ENCODE measurements at regions not wholly inside any gene's neighbourhood (a gene's known extent, or its start where the extent isn't known, plus 50 kb on each side); places are given as distances from the start of the nearest gene placed in this dataset.

DNA sequence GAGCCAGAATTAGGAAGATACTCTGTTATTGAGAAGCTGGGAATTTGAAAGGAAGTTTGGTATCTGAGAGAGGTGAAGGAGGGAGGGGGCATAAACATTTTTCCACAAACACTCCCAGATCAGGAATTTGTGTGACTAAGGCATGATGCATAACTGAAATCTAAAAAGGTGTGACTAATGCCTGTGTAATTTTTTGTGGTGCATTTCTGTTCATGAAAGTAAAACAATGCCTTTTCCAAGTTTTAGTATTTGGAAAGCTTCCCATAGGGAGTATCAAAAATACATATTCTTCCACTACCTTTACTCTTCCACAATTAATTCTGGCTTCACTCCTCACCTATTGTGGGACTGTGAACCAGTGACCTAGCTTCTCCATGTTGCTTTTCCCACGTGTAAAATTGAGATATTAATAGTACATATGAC is 56.4 kb upstream of the CAV2 start:
- Histone ChIP-seq H3K9me3 (no peaks in the 10 kb centered on the region), H3K27ac (no peak overlapping the region), H3K4me1 (peaks cover 7% of the 10 kb centered on the region), H3K36me3 (ENCODE audit: insufficient read depth in 1 of 2, low read depth in 1 of 2) (no peaks in the 10 kb centered on the region), H3K27me3 (ENCODE audit: insufficient read depth in 3 of 3, low read length in 2 of 3) (no peaks in the 10 kb centered on the region), H3K4me3 (no peak overlapping the region)
- TF ChIP-seq, protein P1, sequence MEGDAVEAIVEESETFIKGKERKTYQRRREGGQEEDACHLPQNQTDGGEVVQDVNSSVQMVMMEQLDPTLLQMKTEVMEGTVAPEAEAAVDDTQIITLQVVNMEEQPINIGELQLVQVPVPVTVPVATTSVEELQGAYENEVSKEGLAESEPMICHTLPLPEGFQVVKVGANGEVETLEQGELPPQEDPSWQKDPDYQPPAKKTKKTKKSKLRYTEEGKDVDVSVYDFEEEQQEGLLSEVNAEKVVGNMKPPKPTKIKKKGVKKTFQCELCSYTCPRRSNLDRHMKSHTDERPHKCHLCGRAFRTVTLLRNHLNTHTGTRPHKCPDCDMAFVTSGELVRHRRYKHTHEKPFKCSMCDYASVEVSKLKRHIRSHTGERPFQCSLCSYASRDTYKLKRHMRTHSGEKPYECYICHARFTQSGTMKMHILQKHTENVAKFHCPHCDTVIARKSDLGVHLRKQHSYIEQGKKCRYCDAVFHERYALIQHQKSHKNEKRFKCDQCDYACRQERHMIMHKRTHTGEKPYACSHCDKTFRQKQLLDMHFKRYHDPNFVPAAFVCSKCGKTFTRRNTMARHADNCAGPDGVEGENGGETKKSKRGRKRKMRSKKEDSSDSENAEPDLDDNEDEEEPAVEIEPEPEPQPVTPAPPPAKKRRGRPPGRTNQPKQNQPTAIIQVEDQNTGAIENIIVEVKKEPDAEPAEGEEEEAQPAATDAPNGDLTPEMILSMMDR (IDR thresholded peaks at IDR 0.05) = no peak
- intact Hi-C loops (cut with DNase I) = no loop called here
- ATAC-seq (no peak), DNase-seq (no peak)
- 16 to 32% (median 22%) methylated on average over 1 of the region's 1 CpG for WGBS, 3 donors

DNA sequence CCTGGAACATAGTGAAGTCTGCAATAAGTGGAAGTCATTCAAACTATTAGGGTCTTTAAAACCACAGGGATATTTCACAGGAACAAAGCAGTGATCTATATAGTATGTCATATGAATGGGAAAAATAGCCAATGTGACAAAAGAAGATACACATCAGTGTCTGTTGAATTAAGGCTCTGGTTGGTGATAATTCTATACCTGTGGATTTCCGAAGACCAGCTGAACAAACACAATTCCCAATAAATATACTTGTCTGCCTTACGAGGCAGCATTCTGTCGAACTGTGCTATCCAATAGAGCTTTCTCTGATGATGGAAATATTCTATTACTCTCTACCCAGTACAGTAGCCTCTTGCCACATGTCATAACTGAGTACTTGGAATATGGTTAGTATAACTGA is 55.9 kb upstream of the CAV2 start:
- H3K9me3 ChIP-seq = no peaks in the 10 kb centered on the region
- H3K4me1 ChIP-seq = peaks cover 7% of the 10 kb centered on the region
- DNase-seq (no peak), ATAC-seq (no peak)
- H3K4me3 ChIP-seq = no peak overlapping the region
- TF ChIP-seq, protein P1 (IDR thresholded peaks at IDR 0.05) = no peak
- no peaks in the 10 kb centered on the region for H3K36me3 ChIP-seq (ENCODE audit: insufficient read depth in 1 of 2, low read depth in 1 of 2)
- H3K27me3 ChIP-seq (ENCODE audit: insufficient read depth in 3 of 3, low read length in 2 of 3) = no peaks in the 10 kb centered on the region
- intact Hi-C loops (cut with DNase I) = no loop called here
- 89 to 92% (median 90%) methylated on average over 3 of the region's 3 CpGs for WGBS, 3 donors
- no peak overlapping the region for H3K27ac ChIP-seq

DNA sequence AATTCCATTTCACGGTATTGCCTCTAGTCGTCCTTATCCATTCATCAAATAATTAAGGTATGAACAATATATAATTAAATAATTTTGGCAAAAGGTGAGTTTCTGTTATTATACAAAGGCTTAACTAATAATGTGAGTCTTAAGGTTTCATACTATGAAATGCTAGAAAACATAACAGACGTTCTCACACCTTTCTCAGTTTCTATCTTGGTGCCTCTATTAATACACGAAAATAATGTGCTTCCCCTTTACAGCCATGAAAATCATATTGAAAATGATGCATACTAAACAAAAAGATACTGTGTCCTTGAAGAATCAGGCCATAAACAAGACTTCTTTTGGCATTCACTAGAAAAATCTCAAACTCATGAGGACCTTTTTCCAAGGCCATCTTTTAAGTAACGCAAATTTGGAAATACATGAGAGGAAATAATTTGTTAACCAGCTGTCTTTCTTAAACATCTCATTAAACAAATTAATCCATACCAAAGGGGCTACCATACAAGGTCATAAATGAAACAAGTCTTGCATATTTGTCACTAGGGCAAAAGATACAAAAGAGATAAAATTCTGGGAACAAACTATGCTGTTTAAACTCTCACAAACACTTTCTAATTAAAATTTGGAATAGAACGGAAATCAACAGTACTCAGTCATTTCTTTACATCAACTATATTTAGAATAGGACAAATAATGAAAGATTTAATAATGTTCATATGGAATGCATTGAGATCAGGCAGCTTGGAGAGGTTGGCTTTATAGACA is 53.9 kb upstream of the CAV2 start:
- Histone ChIP-seq H3K36me3 (ENCODE audit: insufficient read depth in 1 of 2, low read depth in 1 of 2) (no peaks in the 10 kb centered on the region), H3K27me3 (ENCODE audit: insufficient read depth in 3 of 3, low read length in 2 of 3) (no peaks in the 10 kb centered on the region), H3K9me3 (no peaks in the 10 kb centered on the region), H3K4me1 (peaks cover 2% of the 10 kb centered on the region), H3K27ac (no peak overlapping the region), H3K4me3 (no peak overlapping the region)
- intact Hi-C loops (cut with DNase I) = no loop called here
- WGBS, 3 donors = 76 to 83% (median 77%) methylated on average over 6 of the region's 6 CpGs
- TF ChIP-seq, protein P1 (IDR thresholded peaks at IDR 0.05) = no peak
- no peak for ATAC-seq
- DNase-seq = no peak

DNA sequence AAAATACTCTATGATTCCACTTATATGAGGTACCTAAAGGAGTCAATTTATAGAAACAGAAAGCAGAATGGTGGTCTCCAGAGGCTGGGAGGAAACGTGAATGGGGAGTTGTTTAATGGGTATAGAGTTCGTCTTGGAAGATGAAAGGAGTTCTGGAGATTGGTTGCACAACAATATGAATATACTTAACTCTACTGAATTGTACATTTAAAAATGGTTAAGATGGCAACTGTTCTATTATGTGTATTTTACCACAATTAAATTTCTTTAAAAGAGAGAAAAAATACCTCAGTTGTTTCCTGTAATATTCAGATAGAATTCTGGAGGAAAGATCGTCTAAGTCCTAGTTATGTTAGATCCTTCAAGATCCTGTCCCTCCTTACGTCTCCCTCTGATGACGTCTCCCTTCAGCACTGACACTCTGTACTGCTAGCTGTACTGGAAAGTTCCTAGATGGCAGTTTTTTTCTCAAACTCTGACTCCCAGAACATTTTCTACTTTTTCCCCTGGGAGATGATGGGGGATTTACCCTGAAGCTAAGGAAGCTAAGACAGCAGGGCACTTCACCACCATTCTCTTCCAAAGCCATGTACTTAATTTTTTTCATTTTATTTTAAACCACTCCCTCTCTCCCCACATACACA is 53.2 kb upstream of the CAV2 start:
- Histone ChIP-seq H3K27me3 (ENCODE audit: insufficient read depth in 3 of 3, low read length in 2 of 3) (no peaks in the 10 kb centered on the region), H3K27ac (no peak overlapping the region), H3K4me3 (no peak overlapping the region), H3K36me3 (ENCODE audit: insufficient read depth in 1 of 2, low read depth in 1 of 2) (no peaks in the 10 kb centered on the region), H3K9me3 (no peaks in the 10 kb centered on the region), H3K4me1 (no peaks in the 10 kb centered on the region)
- intact Hi-C loops (cut with DNase I) = no loop called here
- TF ChIP-seq, protein P1 (IDR thresholded peaks at IDR 0.05) = no peak
- 71 to 79% (median 74%) methylated on average over 5 of the region's 5 CpGs for WGBS, 3 donors
- ATAC-seq (no peak), DNase-seq (no peak)
